ENCODE measurements at regions not wholly inside any gene's neighbourhood (a gene's known extent, or its start where the extent isn't known, plus 50 kb on each side); places are given as distances from the start of the nearest gene placed in this dataset.

GRCh38 chr14:101010835-101011234 lies 107.3 kb upstream of the RTL1 start:
- TF ChIP-seq POLR2A (IDR thresholded peaks at IDR 0.05; ENCODE audit: low read depth, low read length) (no peak), MXI1 (IDR thresholded peaks at IDR 0.05; ENCODE audit: borderline replicate concordance, low read depth, low read length) (no peak)
